ENCODE measurements at regions not wholly inside any gene's neighbourhood (a gene's known extent, or its start where the extent isn't known, plus 50 kb on each side); places are given as distances from the start of the nearest gene placed in this dataset.

- Histone ChIP-seq H3K9me3 (no peaks in the 10 kb centered on the region), H3K27me3 (replicated peaks; ENCODE audit: insufficient read depth) (no peaks in the 10 kb centered on the region), H3K36me3 (no peaks in the 10 kb centered on the region), H3K4me1 (ENCODE audit: control insufficient read depth in 1 of 2, low read depth in 2 of 2) (no peaks in the 10 kb centered on the region), H3K4me3 (no peak overlapping the region), H3K27ac (no peak overlapping the region)
- TF ChIP-seq CTCF (IDR thresholded peaks at IDR 0.05): no peak
- DNase-seq (ENCODE audit: low spot score): no peak
- ATAC-seq (ENCODE audit: insufficient number of reproducible peaks, low FRiP score, low read depth): no peak
Observed at GRCh38 chr16:5590416-5590815, 492.8 kb upstream of the EEF2KMT start.

GRCh38 chr16:5589812-5590373, 492.3 kb upstream of the EEF2KMT start:
- no peaks in the 10 kb centered on the region for H3K36me3 ChIP-seq
- H3K9me3 ChIP-seq: no peaks in the 10 kb centered on the region
- no peak overlapping the region for H3K4me3 ChIP-seq
- no peaks in the 10 kb centered on the region for H3K27me3 ChIP-seq (replicated peaks; ENCODE audit: insufficient read depth)
- TF ChIP-seq CTCF (IDR thresholded peaks at IDR 0.05): no peak
- ATAC-seq (ENCODE audit: insufficient number of reproducible peaks, low FRiP score, low read depth): no peak
- no peaks in the 10 kb centered on the region for H3K4me1 ChIP-seq (ENCODE audit: control insufficient read depth in 1 of 2, low read depth in 2 of 2)
- no peak for DNase-seq (ENCODE audit: low spot score)
- no peak overlapping the region for H3K27ac ChIP-seq

- H3K27me3 ChIP-seq (replicated peaks; ENCODE audit: insufficient read depth): no peaks in the 10 kb centered on the region
- no peak overlapping the region for H3K4me3 ChIP-seq
- no peaks in the 10 kb centered on the region for H3K36me3 ChIP-seq
- no peak for ATAC-seq (ENCODE audit: insufficient number of reproducible peaks, low FRiP score, low read depth)
- no peak overlapping the region for H3K27ac ChIP-seq
- no peak for DNase-seq (ENCODE audit: low spot score)
- no peak for TF ChIP-seq CTCF (IDR thresholded peaks at IDR 0.05)
- H3K9me3 ChIP-seq: no peaks in the 10 kb centered on the region
- no peaks in the 10 kb centered on the region for H3K4me1 ChIP-seq (ENCODE audit: control insufficient read depth in 1 of 2, low read depth in 2 of 2)
Observed at GRCh38 chr16:5584109-5584508, 486.5 kb upstream of the EEF2KMT start.

- no peaks in the 10 kb centered on the region for H3K27me3 ChIP-seq (replicated peaks; ENCODE audit: insufficient read depth)
- H3K4me1 ChIP-seq (ENCODE audit: control insufficient read depth in 1 of 2, low read depth in 2 of 2): no peaks in the 10 kb centered on the region
- H3K4me3 ChIP-seq: no peak overlapping the region
- no peak for DNase-seq (ENCODE audit: low spot score)
- TF ChIP-seq CTCF (IDR thresholded peaks at IDR 0.05): no peak
- H3K9me3 ChIP-seq: no peaks in the 10 kb centered on the region
- no peak for ATAC-seq (ENCODE audit: insufficient number of reproducible peaks, low FRiP score, low read depth)
- no peak overlapping the region for H3K27ac ChIP-seq
- no peaks in the 10 kb centered on the region for H3K36me3 ChIP-seq
Observed at GRCh38 chr16:5582529-5582928, 484.9 kb upstream of the EEF2KMT start.

- H3K4me3 ChIP-seq: no peak overlapping the region
- no peak overlapping the region for H3K27ac ChIP-seq
- H3K36me3 ChIP-seq: no peaks in the 10 kb centered on the region
- no peak for DNase-seq (ENCODE audit: low spot score)
- no peak for ATAC-seq (ENCODE audit: insufficient number of reproducible peaks, low FRiP score, low read depth)
- TF ChIP-seq CTCF (IDR thresholded peaks at IDR 0.05): no peak
- H3K4me1 ChIP-seq (ENCODE audit: control insufficient read depth in 1 of 2, low read depth in 2 of 2): no peaks in the 10 kb centered on the region
- H3K9me3 ChIP-seq: no peaks in the 10 kb centered on the region
- H3K27me3 ChIP-seq (replicated peaks; ENCODE audit: insufficient read depth): no peaks in the 10 kb centered on the region
Observed at GRCh38 chr16:5581908-5582307, 484.3 kb upstream of the EEF2KMT start.

Data from thoracic aorta (tissue), 2 donors.